NCI-H69 (cell line): ENCODE measurements at regions not wholly inside any gene's neighbourhood (a gene's known extent, or its start where the extent isn't known, plus 50 kb on each side); places are given as distances from the start of the nearest gene placed in this dataset.
A peak's percentile ranks its signal among the peaks of the same experiment; 100 is the strongest.

Source experiments
- DNase-seq: peaks from one replicate; lab custom pipeline; 2025; lab: John Stamatoyannopoulos, UW

DNA sequence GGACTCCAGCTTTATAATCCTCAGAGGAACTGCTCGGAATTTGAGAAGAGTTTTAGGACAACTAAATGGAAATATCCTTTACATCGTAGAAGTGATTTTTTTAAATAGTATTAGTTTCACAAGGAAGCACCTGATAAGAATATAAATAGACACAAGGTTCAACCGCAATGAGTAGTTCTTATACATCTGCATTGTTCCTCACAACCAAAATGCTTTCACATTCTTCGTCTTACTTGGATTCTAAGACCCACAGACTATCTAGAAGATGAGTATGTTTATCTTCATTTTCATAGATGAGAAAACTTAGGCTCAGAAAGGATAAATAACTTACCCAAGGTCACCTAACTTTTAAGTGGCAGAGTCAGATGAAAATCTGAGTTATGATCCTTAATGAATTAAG lies 469.0 kb downstream of the GALC start:
- DNase-seq: no peak

GRCh38 chr14:87522575-87522974 lies 470.4 kb downstream of the GALC start:
- peak; percentile 71 for DNase-seq

DNA sequence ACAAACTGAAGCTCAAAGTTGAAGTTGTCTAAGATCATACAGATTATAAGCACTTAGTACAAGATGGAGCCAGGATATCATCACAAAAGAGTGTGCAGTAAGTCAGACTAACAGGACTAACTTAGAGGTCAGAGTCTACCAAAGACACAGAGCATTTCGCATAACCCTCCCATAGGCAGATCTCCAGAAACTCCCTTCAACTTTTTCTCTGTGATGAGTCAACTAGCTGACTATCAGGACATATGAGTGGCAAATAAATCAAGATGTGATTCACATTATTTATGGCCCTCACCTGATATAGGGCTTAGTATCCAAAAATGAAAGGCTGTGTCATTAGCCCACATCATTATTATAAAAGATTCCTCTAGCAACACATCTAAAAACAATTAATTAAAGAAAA lies 484.6 kb downstream of the GALC start:
- no peak for DNase-seq

- peak; percentile 72 for DNase-seq
Measured at GRCh38 chr14:87503711-87504110, 489.3 kb downstream of the GALC start.

- DNase-seq: no peak
Measured at GRCh38 chr14:87497301-87497700, 495.7 kb downstream of the GALC start.

- peak; percentile 40 for DNase-seq
Measured at GRCh38 chr14:87494010-87494409, 499.0 kb downstream of the GALC start.

GRCh38 chr14:87492561-87492960 lies 500.4 kb downstream of the GALC start:
- no peak for DNase-seq

- DNase-seq: no peak
Measured at GRCh38 chr14:87491816-87492215, 501.2 kb downstream of the GALC start.

- DNase-seq: no peak
Measured at GRCh38 chr14:87489196-87489819, 503.7 kb downstream of the GALC start.

- peak; percentile 31 for DNase-seq
Measured at GRCh38 chr14:87483271-87484260, 509.4 kb downstream of the GALC start.

DNA sequence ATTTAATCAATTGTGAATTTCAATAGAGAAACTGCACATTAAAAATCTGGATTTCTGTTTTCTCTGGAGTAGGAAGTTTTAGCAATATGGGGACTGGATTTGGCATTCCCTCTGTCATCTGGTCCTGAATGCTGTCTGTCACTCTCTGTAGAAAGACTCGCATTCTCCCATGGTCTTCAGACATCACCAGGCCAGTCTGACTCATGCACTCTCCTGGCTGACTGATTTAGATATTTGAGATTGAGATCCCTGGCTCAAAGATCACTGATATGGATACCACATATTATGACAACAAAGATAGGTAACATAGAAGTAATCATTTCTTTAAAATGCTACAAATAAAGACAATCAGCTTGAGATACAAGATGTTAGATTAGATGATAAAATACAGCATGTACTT lies 524.5 kb downstream of the GALC start:
- no peak for DNase-seq

DNA sequence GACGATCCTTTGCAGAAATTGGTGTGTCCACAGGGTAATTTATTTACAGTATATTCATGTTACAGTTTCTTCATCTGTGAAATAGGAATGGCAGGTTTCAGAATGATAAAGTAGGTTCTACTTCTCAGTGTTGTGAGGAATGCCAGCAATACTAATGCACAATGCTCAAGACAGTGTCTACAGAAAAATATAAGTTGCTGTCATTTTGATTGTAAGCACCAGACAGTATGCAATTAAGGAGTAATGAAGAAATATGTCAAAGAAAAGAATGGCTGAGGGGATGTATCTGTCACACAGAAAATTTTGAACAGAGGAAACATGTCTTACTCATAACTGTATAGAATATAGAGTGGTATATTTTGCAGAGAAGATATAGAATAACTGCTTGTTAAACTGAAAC lies 525.4 kb downstream of the GALC start:
- no peak for DNase-seq

- no peak for DNase-seq
Measured at GRCh38 chr14:87465770-87466169, 527.2 kb downstream of the GALC start.

DNA sequence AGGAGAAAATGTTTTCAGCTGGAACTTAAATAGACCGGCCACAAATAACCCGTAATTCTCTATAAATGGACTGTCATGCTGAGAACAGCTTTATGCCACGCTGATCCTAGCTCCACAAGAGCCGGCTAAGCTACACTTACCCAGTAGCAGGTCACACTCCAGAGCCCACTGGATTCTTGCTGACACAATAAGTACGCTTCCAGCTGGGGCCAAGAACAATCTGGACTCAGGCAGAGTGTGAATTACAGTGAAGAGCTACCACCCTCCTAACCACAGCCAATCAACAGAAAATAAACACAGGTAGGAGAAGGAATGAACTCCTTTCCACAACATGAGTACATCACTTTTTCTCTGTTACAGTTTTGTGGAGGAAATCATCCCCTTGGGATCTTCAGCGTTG lies 531.3 kb downstream of the GALC start:
- peak; percentile 95 for DNase-seq

GRCh38 chr14:87457720-87458119 lies 535.3 kb downstream of the GALC start:
- no peak for DNase-seq

DNA sequence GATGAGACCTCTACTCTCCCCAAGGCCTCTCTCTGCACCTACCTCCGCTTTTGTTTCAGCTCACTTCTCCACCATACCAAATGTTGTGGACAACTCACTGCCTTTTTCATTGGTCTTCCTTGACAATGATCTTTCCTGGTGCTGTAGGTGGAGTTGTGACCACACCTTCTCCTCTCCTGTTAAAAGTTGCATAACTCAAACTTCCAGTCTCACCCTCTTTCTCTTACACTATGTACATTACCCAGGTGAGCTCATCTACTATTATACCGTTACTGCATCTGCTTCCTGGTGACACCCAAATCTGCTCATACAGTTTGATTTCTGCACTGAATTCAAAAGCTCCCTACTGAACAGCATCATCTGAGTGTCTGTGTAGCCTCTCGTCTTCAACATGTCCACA lies 542.8 kb downstream of the GALC start:
- DNase-seq: no peak

- peak; percentile 16 for DNase-seq
Measured at GRCh38 chr14:87449016-87449415, 544.0 kb downstream of the GALC start.

- no peak for DNase-seq
Measured at GRCh38 chr14:87443787-87444186, 549.2 kb downstream of the GALC start.

- DNase-seq: no peak
Measured at GRCh38 chr14:87443039-87443438, 549.9 kb downstream of the GALC start.

GRCh38 chr14:87437158-87437557 lies 555.8 kb downstream of the GALC start:
- no peak for DNase-seq

GRCh38 chr14:87434680-87435079 lies 558.3 kb downstream of the GALC start:
- DNase-seq: peak; percentile 95

- no peak for DNase-seq
Measured at GRCh38 chr14:87434011-87434410, 559.0 kb downstream of the GALC start.

- DNase-seq: no peak
Measured at GRCh38 chr14:87432698-87433097, 560.3 kb downstream of the GALC start.
